ENCODE measurements at regions not wholly inside any gene's neighbourhood (a gene's known extent, or its start where the extent isn't known, plus 50 kb on each side); places are given as distances from the start of the nearest gene placed in this dataset.

- TF ChIP-seq POLR2AphosphoS5 (IDR thresholded peaks at IDR 0.05; ENCODE audit: low read depth) = no peak
- TF ChIP-seq, protein P1, sequence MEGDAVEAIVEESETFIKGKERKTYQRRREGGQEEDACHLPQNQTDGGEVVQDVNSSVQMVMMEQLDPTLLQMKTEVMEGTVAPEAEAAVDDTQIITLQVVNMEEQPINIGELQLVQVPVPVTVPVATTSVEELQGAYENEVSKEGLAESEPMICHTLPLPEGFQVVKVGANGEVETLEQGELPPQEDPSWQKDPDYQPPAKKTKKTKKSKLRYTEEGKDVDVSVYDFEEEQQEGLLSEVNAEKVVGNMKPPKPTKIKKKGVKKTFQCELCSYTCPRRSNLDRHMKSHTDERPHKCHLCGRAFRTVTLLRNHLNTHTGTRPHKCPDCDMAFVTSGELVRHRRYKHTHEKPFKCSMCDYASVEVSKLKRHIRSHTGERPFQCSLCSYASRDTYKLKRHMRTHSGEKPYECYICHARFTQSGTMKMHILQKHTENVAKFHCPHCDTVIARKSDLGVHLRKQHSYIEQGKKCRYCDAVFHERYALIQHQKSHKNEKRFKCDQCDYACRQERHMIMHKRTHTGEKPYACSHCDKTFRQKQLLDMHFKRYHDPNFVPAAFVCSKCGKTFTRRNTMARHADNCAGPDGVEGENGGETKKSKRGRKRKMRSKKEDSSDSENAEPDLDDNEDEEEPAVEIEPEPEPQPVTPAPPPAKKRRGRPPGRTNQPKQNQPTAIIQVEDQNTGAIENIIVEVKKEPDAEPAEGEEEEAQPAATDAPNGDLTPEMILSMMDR (conservative IDR thresholded peaks at IDR 0.05; ENCODE audit: low read depth in 2 of 2) = no peak
- no peak for TF ChIP-seq EZH2 (IDR thresholded peaks at IDR 0.05; ENCODE audit: low read depth, unreplicated experiment)
- TF ChIP-seq CREB1 (CRISPR knock-in tag; IDR thresholded peaks at IDR 0.05; ENCODE audit: low read depth) = no peak
- no peak for TF ChIP-seq STAT1 (IDR thresholded peaks at IDR 0.05; ENCODE audit: unreplicated experiment)
- no peak for TF ChIP-seq REST (IDR thresholded peaks at IDR 0.05; ENCODE audit: unreplicated experiment)
- no peak for TF ChIP-seq EZH2phosphoT487 (IDR thresholded peaks at IDR 0.05; ENCODE audit: unreplicated experiment)
- TF ChIP-seq JUNB (IDR thresholded peaks at IDR 0.05; ENCODE audit: unreplicated experiment) = no peak
- TF ChIP-seq ETS1 (IDR thresholded peaks at IDR 0.05) = no peak
- no peak for TF ChIP-seq ZNF462 (CRISPR knock-in tag; IDR thresholded peaks at IDR 0.05)
Observed at GRCh38 chr3:20307383-20307782, 121.4 kb upstream of the SGO1 start.
